GM06990 (cell line): ENCODE measurements at regions not wholly inside any gene's neighbourhood (a gene's known extent, or its start where the extent isn't known, plus 50 kb on each side); places are given as distances from the start of the nearest gene placed in this dataset.

Experiments
- DNase-seq: peaks from one replicate; pipeline ENCODE4 v3.0.0-alpha.2; 2011; ENCODE audit not compliant: insufficient read length; ENCODE audit errors: extremely low read depth
- H3K27me3 ChIP-seq: replicated peaks from 2 replicates; pipeline ENCODE4 v1.6.0; 2011; ENCODE audit warnings: low read length; ENCODE audit not compliant: control insufficient read depth, insufficient read depth
- H3K36me3 ChIP-seq: 2 replicates; pipeline ENCODE4 v1.5.1; 2011; ENCODE audit warnings: low read length; ENCODE audit not compliant: control insufficient read depth, insufficient read depth
- H3K4me3 ChIP-seq: replicated peaks from 2 replicates; pipeline ENCODE4 v1.5.1; 2011; ENCODE audit warnings: low read depth, mild to moderate bottlenecking, control low read depth, low read length
- TF ChIP-seq, protein P1 (sequence below): IDR thresholded peaks from 2 replicates; pipeline ENCODE4 v1.5.1; 2011; ENCODE audit warnings: low read length, control low read depth, mild to moderate bottlenecking, inconsistent platforms; ENCODE audit not compliant: insufficient read depth, poor library complexity, severe bottlenecking

DNA sequence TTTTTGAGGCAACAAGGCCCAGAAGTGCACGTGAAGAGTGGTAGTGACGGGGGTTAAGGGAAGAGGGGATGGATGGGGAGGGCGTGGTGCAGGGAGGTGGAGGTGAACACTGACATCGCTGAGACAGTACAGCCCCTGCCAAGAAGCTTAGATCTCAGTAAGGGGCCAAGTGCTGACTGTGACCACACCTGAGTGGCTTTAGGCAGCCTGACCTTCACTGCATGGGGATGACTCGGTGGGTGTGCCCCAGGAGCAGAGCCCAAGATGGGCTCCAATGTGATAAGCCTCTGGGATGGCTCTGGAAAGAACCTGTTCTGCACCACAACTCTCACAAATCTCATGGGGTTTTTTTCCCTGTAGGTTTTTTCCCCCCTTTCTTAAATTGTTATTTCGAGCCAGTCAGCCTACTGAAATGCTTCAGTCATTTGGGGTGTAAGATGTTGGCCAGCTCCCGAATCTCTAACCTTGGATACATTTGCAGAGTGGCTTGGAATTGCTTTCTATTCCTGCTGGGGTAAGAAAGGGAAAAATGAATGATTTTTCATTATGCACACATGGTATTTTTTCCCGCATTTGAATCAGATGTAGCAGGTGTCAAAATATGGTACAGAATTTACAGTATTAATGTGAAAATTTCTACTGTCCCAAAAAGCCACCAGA is 165.0 kb downstream of the TM9SF2 start:
- Histone ChIP-seq H3K36me3 (no peaks in the 10 kb centered on the region), H3K4me3 (no peak overlapping the region), H3K27me3 (no peaks in the 10 kb centered on the region)
- DNase-seq = no peak
- TF ChIP-seq, protein P1, sequence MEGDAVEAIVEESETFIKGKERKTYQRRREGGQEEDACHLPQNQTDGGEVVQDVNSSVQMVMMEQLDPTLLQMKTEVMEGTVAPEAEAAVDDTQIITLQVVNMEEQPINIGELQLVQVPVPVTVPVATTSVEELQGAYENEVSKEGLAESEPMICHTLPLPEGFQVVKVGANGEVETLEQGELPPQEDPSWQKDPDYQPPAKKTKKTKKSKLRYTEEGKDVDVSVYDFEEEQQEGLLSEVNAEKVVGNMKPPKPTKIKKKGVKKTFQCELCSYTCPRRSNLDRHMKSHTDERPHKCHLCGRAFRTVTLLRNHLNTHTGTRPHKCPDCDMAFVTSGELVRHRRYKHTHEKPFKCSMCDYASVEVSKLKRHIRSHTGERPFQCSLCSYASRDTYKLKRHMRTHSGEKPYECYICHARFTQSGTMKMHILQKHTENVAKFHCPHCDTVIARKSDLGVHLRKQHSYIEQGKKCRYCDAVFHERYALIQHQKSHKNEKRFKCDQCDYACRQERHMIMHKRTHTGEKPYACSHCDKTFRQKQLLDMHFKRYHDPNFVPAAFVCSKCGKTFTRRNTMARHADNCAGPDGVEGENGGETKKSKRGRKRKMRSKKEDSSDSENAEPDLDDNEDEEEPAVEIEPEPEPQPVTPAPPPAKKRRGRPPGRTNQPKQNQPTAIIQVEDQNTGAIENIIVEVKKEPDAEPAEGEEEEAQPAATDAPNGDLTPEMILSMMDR = no peak

DNA sequence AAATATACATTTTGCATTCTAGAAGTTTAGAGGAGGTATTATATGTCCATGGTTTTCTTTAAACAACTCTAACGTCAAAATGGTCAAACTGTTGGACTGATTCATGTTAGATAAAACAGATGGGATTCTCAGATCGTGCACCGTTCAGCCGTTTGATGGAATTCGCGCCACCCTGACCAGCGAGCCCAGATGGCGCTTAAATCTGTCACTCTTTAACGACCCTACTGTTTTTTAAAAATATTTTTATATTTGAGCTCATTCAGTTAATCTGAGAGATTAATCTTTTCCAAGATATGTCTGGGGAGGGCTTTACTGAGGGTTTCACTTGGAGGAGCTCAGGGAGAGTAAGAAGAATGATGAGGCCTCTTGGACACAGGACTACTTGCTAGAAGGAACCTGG is 164.4 kb downstream of the TM9SF2 start:
- H3K4me3 ChIP-seq = no peak overlapping the region
- no peaks in the 10 kb centered on the region for H3K27me3 ChIP-seq
- no peaks in the 10 kb centered on the region for H3K36me3 ChIP-seq
- TF ChIP-seq, protein P1 = no peak
- DNase-seq = no peak

DNA sequence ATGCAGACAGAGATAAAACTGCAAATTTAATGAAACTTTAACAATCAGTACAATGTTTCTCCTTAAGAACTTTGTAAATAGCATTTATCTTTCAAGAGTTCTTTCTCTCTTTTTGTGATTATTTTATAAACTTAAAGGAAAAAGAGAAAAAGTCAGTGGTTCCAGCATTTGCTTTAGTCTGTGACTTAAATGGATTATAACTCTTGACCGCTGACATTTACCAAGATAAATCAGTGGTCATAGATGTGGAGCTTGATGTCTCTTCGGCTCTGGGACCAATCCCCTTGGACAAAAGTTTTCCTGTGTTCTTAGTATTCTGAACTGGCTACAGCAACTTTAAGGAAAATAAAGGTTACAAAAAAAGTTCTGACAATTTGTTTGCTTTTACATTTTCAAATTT is 162.6 kb downstream of the TM9SF2 start:
- no peak for DNase-seq
- TF ChIP-seq, protein P1 = no peak

DNA sequence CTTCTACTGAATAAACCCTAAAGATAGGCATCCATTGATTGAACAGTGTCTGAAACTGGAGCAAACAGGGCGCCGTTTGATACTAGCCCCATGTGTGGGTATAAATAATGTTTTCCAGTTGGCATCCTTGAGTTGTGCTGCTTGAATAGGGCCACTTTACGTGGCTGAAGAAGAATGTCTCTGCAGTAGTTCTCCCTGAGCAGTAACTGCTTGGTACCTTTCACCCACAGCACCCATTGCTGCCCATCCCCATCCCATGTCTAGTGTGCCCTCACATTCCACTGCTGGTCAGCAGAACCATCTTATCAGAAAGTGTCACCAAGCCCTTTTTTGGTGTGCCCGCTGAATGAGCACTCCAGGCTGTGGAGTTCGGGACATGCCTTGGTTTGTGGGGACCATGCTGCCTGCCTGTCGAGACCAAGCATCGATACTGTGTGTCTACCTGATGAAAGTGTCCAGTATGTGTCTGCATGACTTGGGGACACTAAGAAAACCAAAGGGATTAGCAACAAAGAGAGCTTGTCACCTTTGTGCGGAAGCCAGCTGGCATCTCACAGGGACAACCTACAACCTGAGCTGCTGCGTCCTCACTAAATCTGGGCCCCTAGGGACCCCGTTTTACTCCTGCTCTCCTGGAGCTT is 162.0 kb downstream of the TM9SF2 start:
- TF ChIP-seq, protein P1 = no peak
- Histone ChIP-seq H3K36me3 (no peaks in the 10 kb centered on the region), H3K4me3 (no peak overlapping the region), H3K27me3 (no peaks in the 10 kb centered on the region)
- DNase-seq = no peak

More for the DNA sequence above, 162.6 kb downstream of the TM9SF2 start:
- no peaks in the 10 kb centered on the region for H3K36me3 ChIP-seq
- no peaks in the 10 kb centered on the region for H3K27me3 ChIP-seq
- no peak overlapping the region for H3K4me3 ChIP-seq

DNA sequence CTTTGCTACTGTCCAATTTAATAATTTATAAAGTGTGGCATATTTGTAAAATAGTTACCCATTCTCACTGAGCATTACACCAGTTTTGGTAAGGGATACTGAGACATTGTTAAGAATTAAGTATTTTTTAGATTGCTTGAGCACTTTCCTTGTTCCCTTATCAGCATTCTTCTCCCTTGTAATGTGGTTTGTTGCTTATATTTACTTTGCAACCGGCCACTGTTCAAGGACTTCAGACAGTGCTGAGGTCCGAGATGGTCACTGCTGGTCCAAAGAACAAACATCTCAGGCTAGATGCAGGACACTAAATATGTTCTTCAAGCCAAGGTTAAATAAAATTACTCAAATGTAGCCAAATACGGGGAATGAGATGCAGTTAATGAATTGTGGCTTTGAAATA is 161.4 kb downstream of the TM9SF2 start:
- no peak for DNase-seq
- Histone ChIP-seq H3K36me3 (no peaks in the 10 kb centered on the region), H3K27me3 (no peaks in the 10 kb centered on the region), H3K4me3 (no peak overlapping the region)
- TF ChIP-seq, protein P1 = no peak
